Peyer's patch (tissue), 4 donors: ENCODE measurements at regions not wholly inside any gene's neighbourhood (a gene's known extent, or its start where the extent isn't known, plus 50 kb on each side); places are given as distances from the start of the nearest gene placed in this dataset.
"Not testable (repeated sequence)": the region's sequence is repeated elsewhere in the genome, so short reads cannot be mapped to it uniquely, and the experiment has no call there.

Experiments used
- CTCF ChIP-seq, 6 experiments: fragments of 450-650 bp in 4 of 6; fragments of 200-600 bp in 2 of 6; sonication (generic) in 1 of 6; IDR thresholded peaks; one replicate each; pipeline ENCODE4 v1.5.1; 2017 to 2019; ENCODE audit warnings: antibody characterized with exemption in 6 of 6, mild to moderate bottlenecking in 3 of 6, moderate library complexity in 1 of 6
- POLR2A ChIP-seq, 2 donors: fragments of 450-650 bp; IDR thresholded peaks; one replicate each; pipeline ENCODE4 v1.5.1; 2017; ENCODE audit warnings: antibody characterized with exemption in 2 of 2, mild to moderate bottlenecking in 2 of 2, moderate library complexity in 2 of 2

- TF ChIP-seq CTCF, POLR2A (IDR thresholded peaks at IDR 0.05): not testable (repeated sequence)
These were observed 100.7 kb upstream of the KLHL1 start for GRCh38 chr13:70208968-70209367.
